ENCODE measurements at regions not wholly inside any gene's neighbourhood (a gene's known extent, or its start where the extent isn't known, plus 50 kb on each side); places are given as distances from the start of the nearest gene placed in this dataset.

DNA sequence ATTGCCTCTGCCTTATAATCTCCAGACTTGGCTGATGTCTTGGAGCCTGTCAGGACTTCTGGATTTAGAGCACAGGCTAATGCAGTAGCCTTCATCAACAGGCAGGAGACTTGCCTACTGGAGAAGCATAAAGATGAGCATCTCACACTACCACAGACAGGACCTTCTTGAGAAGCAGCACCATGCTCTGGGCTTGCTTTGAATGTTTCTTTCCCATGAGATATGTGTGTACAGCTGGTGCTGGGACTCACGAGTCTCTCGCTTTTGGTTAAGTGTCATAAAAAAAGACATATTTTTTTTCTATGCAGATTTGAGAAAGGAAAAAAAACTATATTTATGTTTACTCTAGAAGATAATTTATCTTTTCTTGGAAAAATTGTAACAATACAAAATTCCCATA, 671.3 kb downstream of the MRPL39 start:
- DNase-seq (no peak), ATAC-seq (ENCODE audit: insufficient read depth, low read depth) (no peak)
- H3K36me3 ChIP-seq (ENCODE audit: insufficient read depth, low read length), result no peaks in the 10 kb centered on the region

DNA sequence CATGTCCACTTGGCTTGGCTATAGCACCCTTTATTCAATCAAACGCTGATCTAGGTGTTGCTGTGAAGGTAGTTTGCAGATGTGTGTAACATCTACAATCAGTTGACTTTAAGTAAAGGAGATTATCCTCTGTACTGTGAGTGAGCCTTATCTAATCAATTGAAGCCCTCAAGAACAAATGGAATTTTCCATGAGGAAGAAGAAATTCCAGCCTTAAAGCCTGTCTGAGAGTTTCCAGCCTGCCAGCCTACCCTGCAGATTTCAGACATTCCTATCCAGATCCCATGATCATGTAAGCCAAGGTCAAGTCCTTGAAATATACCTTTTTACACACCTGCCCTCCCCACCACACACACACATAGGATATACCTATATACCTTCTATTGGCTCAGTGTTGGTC, 696.7 kb downstream of the MRPL39 start:
- ATAC-seq (ENCODE audit: insufficient read depth, low read depth) (no peak), DNase-seq (no peak)
- no peak overlapping the region for H3K4me3 ChIP-seq (ENCODE audit: low read depth in 1 of 2, low read length in 2 of 2)
- H4K20me1 ChIP-seq (ENCODE audit: insufficient read depth, low read length), result no peaks in the 10 kb centered on the region
- no peaks in the 10 kb centered on the region for H3K79me2 ChIP-seq (ENCODE audit: insufficient read depth, low read length)
- H2AFZ ChIP-seq (ENCODE audit: low read depth, low read length), result no peak overlapping the region
- no peak overlapping the region for H3K4me2 ChIP-seq (ENCODE audit: insufficient read depth, low read length)
- no peak overlapping the region for H3K27ac ChIP-seq (ENCODE audit: low read length)
- no peaks in the 10 kb centered on the region for H3K4me1 ChIP-seq (ENCODE audit: insufficient read depth, low read length)
- no peaks in the 10 kb centered on the region for H3K36me3 ChIP-seq (ENCODE audit: insufficient read depth, low read length)
- H3K27me3 ChIP-seq (ENCODE audit: insufficient read depth, low read length, poor library complexity), result no peaks in the 10 kb centered on the region
- no peak overlapping the region for H3K9ac ChIP-seq (ENCODE audit: low read depth, low read length)
- H3K9me3 ChIP-seq (ENCODE audit: insufficient read depth, low read length, severe bottlenecking), result no peaks in the 10 kb centered on the region
- TF ChIP-seq, protein P1, sequence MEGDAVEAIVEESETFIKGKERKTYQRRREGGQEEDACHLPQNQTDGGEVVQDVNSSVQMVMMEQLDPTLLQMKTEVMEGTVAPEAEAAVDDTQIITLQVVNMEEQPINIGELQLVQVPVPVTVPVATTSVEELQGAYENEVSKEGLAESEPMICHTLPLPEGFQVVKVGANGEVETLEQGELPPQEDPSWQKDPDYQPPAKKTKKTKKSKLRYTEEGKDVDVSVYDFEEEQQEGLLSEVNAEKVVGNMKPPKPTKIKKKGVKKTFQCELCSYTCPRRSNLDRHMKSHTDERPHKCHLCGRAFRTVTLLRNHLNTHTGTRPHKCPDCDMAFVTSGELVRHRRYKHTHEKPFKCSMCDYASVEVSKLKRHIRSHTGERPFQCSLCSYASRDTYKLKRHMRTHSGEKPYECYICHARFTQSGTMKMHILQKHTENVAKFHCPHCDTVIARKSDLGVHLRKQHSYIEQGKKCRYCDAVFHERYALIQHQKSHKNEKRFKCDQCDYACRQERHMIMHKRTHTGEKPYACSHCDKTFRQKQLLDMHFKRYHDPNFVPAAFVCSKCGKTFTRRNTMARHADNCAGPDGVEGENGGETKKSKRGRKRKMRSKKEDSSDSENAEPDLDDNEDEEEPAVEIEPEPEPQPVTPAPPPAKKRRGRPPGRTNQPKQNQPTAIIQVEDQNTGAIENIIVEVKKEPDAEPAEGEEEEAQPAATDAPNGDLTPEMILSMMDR (IDR thresholded peaks at IDR 0.05; ENCODE audit: borderline replicate concordance, extremely low read depth, low read length, poor library complexity, severe bottlenecking), result no peak
- no peak for TF ChIP-seq EZH2 (IDR thresholded peaks at IDR 0.05; ENCODE audit: borderline replicate concordance, low read depth, low read length, severe bottlenecking)

More for the DNA sequence above, 671.3 kb downstream of the MRPL39 start:
- Histone ChIP-seq H4K20me1 (ENCODE audit: insufficient read depth, low read length) (no peaks in the 10 kb centered on the region), H3K9me3 (ENCODE audit: insufficient read depth, low read length, severe bottlenecking) (no peaks in the 10 kb centered on the region), H3K27ac (ENCODE audit: low read length) (no peak overlapping the region), H3K4me3 (ENCODE audit: low read depth in 1 of 2, low read length in 2 of 2) (no peak overlapping the region), H3K4me2 (ENCODE audit: insufficient read depth, low read length) (no peak overlapping the region), H2AFZ (ENCODE audit: low read depth, low read length) (no peak overlapping the region), H3K79me2 (ENCODE audit: insufficient read depth, low read length) (no peaks in the 10 kb centered on the region), H3K4me1 (ENCODE audit: insufficient read depth, low read length) (no peaks in the 10 kb centered on the region), H3K9ac (ENCODE audit: low read depth, low read length) (no peak overlapping the region), H3K27me3 (ENCODE audit: insufficient read depth, low read length, poor library complexity) (no peaks in the 10 kb centered on the region)
- no peak for TF ChIP-seq EZH2 (IDR thresholded peaks at IDR 0.05; ENCODE audit: borderline replicate concordance, low read depth, low read length, severe bottlenecking)
- TF ChIP-seq, protein P1 (IDR thresholded peaks at IDR 0.05; ENCODE audit: borderline replicate concordance, extremely low read depth, low read length, poor library complexity, severe bottlenecking), result no peak

DNA sequence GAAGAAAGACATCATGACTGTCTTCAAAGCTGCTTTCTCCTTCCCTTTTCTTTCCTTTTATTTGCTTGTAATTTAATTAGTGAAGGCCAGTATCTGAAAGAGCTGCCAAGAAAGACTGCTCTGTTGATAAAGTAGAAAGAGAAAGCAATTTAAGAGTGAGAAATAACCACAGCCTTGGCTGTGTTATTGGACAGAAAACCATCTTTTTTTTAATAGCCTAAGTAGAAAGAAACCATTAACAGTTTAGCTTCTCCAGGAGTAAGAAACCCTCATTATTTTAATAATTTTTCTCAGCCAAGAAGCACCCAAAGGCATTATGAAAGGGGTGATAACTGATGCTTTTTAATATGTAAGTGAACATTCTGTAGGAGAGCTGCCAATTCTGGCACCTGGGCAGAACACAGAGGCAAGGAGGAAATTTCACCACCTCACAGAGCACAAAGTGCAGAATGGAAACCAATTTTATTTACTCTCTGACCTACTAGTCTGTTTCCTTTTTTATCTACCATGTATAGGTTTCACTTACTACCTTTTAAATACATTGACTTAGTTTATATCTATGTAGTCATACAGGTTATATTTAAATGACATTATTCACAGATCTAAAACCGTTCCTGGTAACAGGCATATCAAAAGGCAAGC, 703.2 kb downstream of the MRPL39 start:
- no peak overlapping the region for H3K27ac ChIP-seq (ENCODE audit: low read length)
- DNase-seq (no peak), ATAC-seq (ENCODE audit: insufficient read depth, low read depth) (no peak)
- no peaks in the 10 kb centered on the region for H3K36me3 ChIP-seq (ENCODE audit: insufficient read depth, low read length)
- H4K20me1 ChIP-seq (ENCODE audit: insufficient read depth, low read length), result no peaks in the 10 kb centered on the region
- no peaks in the 10 kb centered on the region for H3K4me1 ChIP-seq (ENCODE audit: insufficient read depth, low read length)
- no peak overlapping the region for H3K9ac ChIP-seq (ENCODE audit: low read depth, low read length)
- no peak overlapping the region for H3K4me3 ChIP-seq (ENCODE audit: low read depth in 1 of 2, low read length in 2 of 2)
- H3K27me3 ChIP-seq (ENCODE audit: insufficient read depth, low read length, poor library complexity), result no peaks in the 10 kb centered on the region
- H3K4me2 ChIP-seq (ENCODE audit: insufficient read depth, low read length), result no peak overlapping the region
- no peak overlapping the region for H2AFZ ChIP-seq (ENCODE audit: low read depth, low read length)
- H3K9me3 ChIP-seq (ENCODE audit: insufficient read depth, low read length, severe bottlenecking), result no peaks in the 10 kb centered on the region
- no peaks in the 10 kb centered on the region for H3K79me2 ChIP-seq (ENCODE audit: insufficient read depth, low read length)
- TF ChIP-seq, protein P1 (IDR thresholded peaks at IDR 0.05; ENCODE audit: borderline replicate concordance, extremely low read depth, low read length, poor library complexity, severe bottlenecking), result no peak
- no peak for TF ChIP-seq EZH2 (IDR thresholded peaks at IDR 0.05; ENCODE audit: borderline replicate concordance, low read depth, low read length, severe bottlenecking)

Data from DND-41 (cell line).